WTC11 (cell line): ENCODE measurements at regions not wholly inside any gene's neighbourhood (a gene's known extent, or its start where the extent isn't known, plus 50 kb on each side); places are given as distances from the start of the nearest gene placed in this dataset.

Experiments
- ELF4 ChIP-seq: sonication (generic); formaldehyde crosslinking; IDR thresholded peaks from 2 replicates; pipeline ENCODE4 v1.8.1; 2022; ENCODE audit warnings: low read depth, mild to moderate bottlenecking, moderate library complexity, missing genetic modification reagents
- FOXJ3 ChIP-seq: sonication (generic); formaldehyde crosslinking; IDR thresholded peaks from 2 replicates; pipeline ENCODE4 v1.9.0; 2021; ENCODE audit warnings: missing genetic modification reagents, mild to moderate bottlenecking, borderline replicate concordance
- MAX ChIP-seq: sonication (generic); formaldehyde crosslinking; IDR thresholded peaks from 2 replicates; pipeline ENCODE4 v1.8.0; 2022; ENCODE audit warnings: mild to moderate bottlenecking, missing genetic modification reagents
- NR3C1 ChIP-seq: sonication (generic); formaldehyde crosslinking; conservative IDR thresholded peaks from 2 replicates; pipeline ENCODE4 v1.8.1; 2023; ENCODE audit warnings: low read depth, mild to moderate bottlenecking, missing genetic modification reagents
- TEAD4 ChIP-seq: sonication (generic); formaldehyde crosslinking; IDR thresholded peaks from 2 replicates; pipeline ENCODE4 v1.8.0; 2022; ENCODE audit warnings: mild to moderate bottlenecking, missing genetic modification reagents
- TF ChIP-seq, protein P1 (sequence below): fragments of 200-600 bp; IDR thresholded peaks from 2 replicates; pipeline ENCODE4 v1.8.0; 2022; ENCODE audit warnings: antibody characterized with exemption
- TF ChIP-seq, protein P2 (sequence below): sonication (generic); formaldehyde crosslinking; IDR thresholded peaks from 2 replicates; pipeline ENCODE4 v1.8.0; 2023; ENCODE audit warnings: mild to moderate bottlenecking, missing genetic modification reagents
- TF ChIP-seq, protein P3 (sequence below): sonication (generic); formaldehyde crosslinking; IDR thresholded peaks from 2 replicates; pipeline ENCODE4 v1.8.1; 2023; ENCODE audit warnings: mild to moderate bottlenecking, missing genetic modification reagents, borderline replicate concordance
- TF ChIP-seq, protein P4 (sequence below): sonication (generic); formaldehyde crosslinking; IDR thresholded peaks from 2 replicates; pipeline ENCODE4 v1.8.1; 2022; ENCODE audit warnings: low read depth, missing genetic modification reagents, borderline replicate concordance
- TF ChIP-seq, protein P5 (sequence below): sonication (generic); formaldehyde crosslinking; IDR thresholded peaks from 2 replicates; pipeline ENCODE4 v1.8.1; 2023; ENCODE audit warnings: mild to moderate bottlenecking, missing genetic modification reagents, moderate library complexity
- TF ChIP-seq, protein P6 (sequence below): sonication (generic); formaldehyde crosslinking; IDR thresholded peaks from 2 replicates; pipeline ENCODE4 v1.8.0; 2022; ENCODE audit warnings: mild to moderate bottlenecking, missing genetic modification reagents
- TF ChIP-seq, protein P7 (sequence below): sonication (generic); formaldehyde crosslinking; IDR thresholded peaks from 2 replicates; pipeline ENCODE4 v1.8.1; 2022; ENCODE audit warnings: mild to moderate bottlenecking, moderate library complexity, missing genetic modification reagents

DNA sequence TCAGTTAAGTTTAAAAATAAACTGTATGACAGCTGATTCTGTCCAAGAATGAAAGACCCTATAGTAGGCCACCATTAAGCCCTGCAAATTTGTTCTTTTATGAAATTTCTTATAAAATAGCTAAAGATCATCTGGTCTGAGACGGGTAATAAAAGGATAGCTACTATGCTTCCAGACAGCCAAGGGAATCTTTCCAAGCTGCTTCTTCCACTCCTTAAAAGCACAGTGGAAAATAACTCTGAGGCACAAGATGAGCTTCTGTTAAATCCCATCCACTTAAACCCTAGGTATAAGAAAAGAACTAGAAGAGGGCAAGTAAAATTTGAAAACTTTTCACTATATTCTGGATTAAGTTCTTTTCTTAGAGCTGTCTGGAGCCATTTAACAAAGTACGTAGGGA, 194.3 kb downstream of the CAPZA3 start:
- no peak for TF ChIP-seq TEAD4
- TF ChIP-seq, protein P1, sequence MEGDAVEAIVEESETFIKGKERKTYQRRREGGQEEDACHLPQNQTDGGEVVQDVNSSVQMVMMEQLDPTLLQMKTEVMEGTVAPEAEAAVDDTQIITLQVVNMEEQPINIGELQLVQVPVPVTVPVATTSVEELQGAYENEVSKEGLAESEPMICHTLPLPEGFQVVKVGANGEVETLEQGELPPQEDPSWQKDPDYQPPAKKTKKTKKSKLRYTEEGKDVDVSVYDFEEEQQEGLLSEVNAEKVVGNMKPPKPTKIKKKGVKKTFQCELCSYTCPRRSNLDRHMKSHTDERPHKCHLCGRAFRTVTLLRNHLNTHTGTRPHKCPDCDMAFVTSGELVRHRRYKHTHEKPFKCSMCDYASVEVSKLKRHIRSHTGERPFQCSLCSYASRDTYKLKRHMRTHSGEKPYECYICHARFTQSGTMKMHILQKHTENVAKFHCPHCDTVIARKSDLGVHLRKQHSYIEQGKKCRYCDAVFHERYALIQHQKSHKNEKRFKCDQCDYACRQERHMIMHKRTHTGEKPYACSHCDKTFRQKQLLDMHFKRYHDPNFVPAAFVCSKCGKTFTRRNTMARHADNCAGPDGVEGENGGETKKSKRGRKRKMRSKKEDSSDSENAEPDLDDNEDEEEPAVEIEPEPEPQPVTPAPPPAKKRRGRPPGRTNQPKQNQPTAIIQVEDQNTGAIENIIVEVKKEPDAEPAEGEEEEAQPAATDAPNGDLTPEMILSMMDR: no peak
- TF ChIP-seq, protein P2, sequence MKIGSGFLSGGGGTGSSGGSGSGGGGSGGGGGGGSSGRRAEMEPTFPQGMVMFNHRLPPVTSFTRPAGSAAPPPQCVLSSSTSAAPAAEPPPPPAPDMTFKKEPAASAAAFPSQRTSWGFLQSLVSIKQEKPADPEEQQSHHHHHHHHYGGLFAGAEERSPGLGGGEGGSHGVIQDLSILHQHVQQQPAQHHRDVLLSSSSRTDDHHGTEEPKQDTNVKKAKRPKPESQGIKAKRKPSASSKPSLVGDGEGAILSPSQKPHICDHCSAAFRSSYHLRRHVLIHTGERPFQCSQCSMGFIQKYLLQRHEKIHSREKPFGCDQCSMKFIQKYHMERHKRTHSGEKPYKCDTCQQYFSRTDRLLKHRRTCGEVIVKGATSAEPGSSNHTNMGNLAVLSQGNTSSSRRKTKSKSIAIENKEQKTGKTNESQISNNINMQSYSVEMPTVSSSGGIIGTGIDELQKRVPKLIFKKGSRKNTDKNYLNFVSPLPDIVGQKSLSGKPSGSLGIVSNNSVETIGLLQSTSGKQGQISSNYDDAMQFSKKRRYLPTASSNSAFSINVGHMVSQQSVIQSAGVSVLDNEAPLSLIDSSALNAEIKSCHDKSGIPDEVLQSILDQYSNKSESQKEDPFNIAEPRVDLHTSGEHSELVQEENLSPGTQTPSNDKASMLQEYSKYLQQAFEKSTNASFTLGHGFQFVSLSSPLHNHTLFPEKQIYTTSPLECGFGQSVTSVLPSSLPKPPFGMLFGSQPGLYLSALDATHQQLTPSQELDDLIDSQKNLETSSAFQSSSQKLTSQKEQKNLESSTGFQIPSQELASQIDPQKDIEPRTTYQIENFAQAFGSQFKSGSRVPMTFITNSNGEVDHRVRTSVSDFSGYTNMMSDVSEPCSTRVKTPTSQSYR (CRISPR knock-in tag): no peak
- TF ChIP-seq, protein P3, sequence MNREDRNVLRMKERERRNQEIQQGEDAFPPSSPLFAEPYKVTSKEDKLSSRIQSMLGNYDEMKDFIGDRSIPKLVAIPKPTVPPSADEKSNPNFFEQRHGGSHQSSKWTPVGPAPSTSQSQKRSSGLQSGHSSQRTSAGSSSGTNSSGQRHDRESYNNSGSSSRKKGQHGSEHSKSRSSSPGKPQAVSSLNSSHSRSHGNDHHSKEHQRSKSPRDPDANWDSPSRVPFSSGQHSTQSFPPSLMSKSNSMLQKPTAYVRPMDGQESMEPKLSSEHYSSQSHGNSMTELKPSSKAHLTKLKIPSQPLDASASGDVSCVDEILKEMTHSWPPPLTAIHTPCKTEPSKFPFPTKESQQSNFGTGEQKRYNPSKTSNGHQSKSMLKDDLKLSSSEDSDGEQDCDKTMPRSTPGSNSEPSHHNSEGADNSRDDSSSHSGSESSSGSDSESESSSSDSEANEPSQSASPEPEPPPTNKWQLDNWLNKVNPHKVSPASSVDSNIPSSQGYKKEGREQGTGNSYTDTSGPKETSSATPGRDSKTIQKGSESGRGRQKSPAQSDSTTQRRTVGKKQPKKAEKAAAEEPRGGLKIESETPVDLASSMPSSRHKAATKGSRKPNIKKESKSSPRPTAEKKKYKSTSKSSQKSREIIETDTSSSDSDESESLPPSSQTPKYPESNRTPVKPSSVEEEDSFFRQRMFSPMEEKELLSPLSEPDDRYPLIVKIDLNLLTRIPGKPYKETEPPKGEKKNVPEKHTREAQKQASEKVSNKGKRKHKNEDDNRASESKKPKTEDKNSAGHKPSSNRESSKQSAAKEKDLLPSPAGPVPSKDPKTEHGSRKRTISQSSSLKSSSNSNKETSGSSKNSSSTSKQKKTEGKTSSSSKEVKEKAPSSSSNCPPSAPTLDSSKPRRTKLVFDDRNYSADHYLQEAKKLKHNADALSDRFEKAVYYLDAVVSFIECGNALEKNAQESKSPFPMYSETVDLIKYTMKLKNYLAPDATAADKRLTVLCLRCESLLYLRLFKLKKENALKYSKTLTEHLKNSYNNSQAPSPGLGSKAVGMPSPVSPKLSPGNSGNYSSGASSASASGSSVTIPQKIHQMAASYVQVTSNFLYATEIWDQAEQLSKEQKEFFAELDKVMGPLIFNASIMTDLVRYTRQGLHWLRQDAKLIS (CRISPR knock-in tag): no peak
- TF ChIP-seq, protein P4, sequence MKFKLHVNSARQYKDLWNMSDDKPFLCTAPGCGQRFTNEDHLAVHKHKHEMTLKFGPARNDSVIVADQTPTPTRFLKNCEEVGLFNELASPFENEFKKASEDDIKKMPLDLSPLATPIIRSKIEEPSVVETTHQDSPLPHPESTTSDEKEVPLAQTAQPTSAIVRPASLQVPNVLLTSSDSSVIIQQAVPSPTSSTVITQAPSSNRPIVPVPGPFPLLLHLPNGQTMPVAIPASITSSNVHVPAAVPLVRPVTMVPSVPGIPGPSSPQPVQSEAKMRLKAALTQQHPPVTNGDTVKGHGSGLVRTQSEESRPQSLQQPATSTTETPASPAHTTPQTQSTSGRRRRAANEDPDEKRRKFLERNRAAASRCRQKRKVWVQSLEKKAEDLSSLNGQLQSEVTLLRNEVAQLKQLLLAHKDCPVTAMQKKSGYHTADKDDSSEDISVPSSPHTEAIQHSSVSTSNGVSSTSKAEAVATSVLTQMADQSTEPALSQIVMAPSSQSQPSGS (CRISPR knock-in tag): no peak
- no peak for TF ChIP-seq MAX (CRISPR knock-in tag)
- TF ChIP-seq, protein P5, sequence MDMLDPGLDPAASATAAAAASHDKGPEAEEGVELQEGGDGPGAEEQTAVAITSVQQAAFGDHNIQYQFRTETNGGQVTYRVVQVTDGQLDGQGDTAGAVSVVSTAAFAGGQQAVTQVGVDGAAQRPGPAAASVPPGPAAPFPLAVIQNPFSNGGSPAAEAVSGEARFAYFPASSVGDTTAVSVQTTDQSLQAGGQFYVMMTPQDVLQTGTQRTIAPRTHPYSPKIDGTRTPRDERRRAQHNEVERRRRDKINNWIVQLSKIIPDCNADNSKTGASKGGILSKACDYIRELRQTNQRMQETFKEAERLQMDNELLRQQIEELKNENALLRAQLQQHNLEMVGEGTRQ (CRISPR knock-in tag): no peak
- TF ChIP-seq NR3C1 (CRISPR knock-in tag): no peak
- TF ChIP-seq, protein P6, sequence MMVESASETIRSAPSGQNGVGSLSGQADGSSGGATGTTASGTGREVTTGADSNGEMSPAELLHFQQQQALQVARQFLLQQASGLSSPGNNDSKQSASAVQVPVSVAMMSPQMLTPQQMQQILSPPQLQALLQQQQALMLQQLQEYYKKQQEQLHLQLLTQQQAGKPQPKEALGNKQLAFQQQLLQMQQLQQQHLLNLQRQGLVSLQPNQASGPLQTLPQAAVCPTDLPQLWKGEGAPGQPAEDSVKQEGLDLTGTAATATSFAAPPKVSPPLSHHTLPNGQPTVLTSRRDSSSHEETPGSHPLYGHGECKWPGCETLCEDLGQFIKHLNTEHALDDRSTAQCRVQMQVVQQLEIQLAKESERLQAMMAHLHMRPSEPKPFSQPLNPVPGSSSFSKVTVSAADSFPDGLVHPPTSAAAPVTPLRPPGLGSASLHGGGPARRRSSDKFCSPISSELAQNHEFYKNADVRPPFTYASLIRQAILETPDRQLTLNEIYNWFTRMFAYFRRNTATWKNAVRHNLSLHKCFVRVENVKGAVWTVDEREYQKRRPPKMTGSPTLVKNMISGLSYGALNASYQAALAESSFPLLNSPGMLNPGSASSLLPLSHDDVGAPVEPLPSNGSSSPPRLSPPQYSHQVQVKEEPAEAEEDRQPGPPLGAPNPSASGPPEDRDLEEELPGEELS (CRISPR knock-in tag): no peak
- TF ChIP-seq, protein P7, sequence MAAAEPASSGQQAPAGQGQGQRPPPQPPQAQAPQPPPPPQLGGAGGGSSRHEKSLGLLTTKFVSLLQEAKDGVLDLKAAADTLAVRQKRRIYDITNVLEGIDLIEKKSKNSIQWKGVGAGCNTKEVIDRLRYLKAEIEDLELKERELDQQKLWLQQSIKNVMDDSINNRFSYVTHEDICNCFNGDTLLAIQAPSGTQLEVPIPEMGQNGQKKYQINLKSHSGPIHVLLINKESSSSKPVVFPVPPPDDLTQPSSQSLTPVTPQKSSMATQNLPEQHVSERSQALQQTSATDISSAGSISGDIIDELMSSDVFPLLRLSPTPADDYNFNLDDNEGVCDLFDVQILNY: no peak
- no peak for TF ChIP-seq ELF4 (CRISPR knock-in tag)
- TF ChIP-seq FOXJ3 (CRISPR knock-in tag): no peak
